ENCODE measurements at regions not wholly inside any gene's neighbourhood (a gene's known extent, or its start where the extent isn't known, plus 50 kb on each side); places are given as distances from the start of the nearest gene placed in this dataset.

GRCh38 chr22:22391543-22391942, 117.0 kb downstream of the ZNF280B start:
- no peak overlapping the region for H3K27ac ChIP-seq
- no peak overlapping the region for H3K4me3 ChIP-seq
- H3K36me3 ChIP-seq, result no peaks in the 10 kb centered on the region
- H3K4me1 ChIP-seq, result no peaks in the 10 kb centered on the region
- no peaks in the 10 kb centered on the region for H3K27me3 ChIP-seq
- no peaks in the 10 kb centered on the region for H3K9me3 ChIP-seq
- TF ChIP-seq POLR2A (IDR thresholded peaks at IDR 0.05) (no peak), CTCF (IDR thresholded peaks at IDR 0.05) (no peak)
- no peak for DNase-seq

GRCh38 chr22:22392131-22392530, 116.4 kb downstream of the ZNF280B start:
- Histone ChIP-seq H3K36me3 (no peaks in the 10 kb centered on the region), H3K27ac (no peak overlapping the region), H3K27me3 (no peaks in the 10 kb centered on the region), H3K4me3 (no peak overlapping the region), H3K4me1 (no peaks in the 10 kb centered on the region), H3K9me3 (no peaks in the 10 kb centered on the region)
- TF ChIP-seq CTCF (IDR thresholded peaks at IDR 0.05) (no peak), POLR2A (IDR thresholded peaks at IDR 0.05) (no peak)
- DNase-seq, result no peak

- no peak overlapping the region for H3K4me3 ChIP-seq
- no peaks in the 10 kb centered on the region for H3K27me3 ChIP-seq
- no peaks in the 10 kb centered on the region for H3K4me1 ChIP-seq
- peak in 2 of 3 donors; percentile 82 to 83 for DNase-seq
- peak overlapping the region in 2 of 4 donors; percentile 71 to 78 for H3K27ac ChIP-seq
- no peaks in the 10 kb centered on the region for H3K36me3 ChIP-seq
- TF ChIP-seq CTCF (IDR thresholded peaks at IDR 0.05) (no peak), POLR2A (IDR thresholded peaks at IDR 0.05) (no peak)
- no peaks in the 10 kb centered on the region for H3K9me3 ChIP-seq
Measured at GRCh38 chr22:22394591-22394990, 114.0 kb downstream of the ZNF280B start.

- no peak overlapping the region for H3K4me3 ChIP-seq
- H3K9me3 ChIP-seq, result no peaks in the 10 kb centered on the region
- H3K4me1 ChIP-seq, result no peaks in the 10 kb centered on the region
- no peaks in the 10 kb centered on the region for H3K27me3 ChIP-seq
- H3K36me3 ChIP-seq, result no peaks in the 10 kb centered on the region
- TF ChIP-seq POLR2A (IDR thresholded peaks at IDR 0.05) (no peak), CTCF (IDR thresholded peaks at IDR 0.05) (no peak)
- peak in 2 of 3 donors; percentile 69 to 70 for DNase-seq
- H3K27ac ChIP-seq, result peak overlapping the region in 2 of 4 donors; percentile 71 to 78
Measured at GRCh38 chr22:22395245-22395644, 113.3 kb downstream of the ZNF280B start.

DNA sequence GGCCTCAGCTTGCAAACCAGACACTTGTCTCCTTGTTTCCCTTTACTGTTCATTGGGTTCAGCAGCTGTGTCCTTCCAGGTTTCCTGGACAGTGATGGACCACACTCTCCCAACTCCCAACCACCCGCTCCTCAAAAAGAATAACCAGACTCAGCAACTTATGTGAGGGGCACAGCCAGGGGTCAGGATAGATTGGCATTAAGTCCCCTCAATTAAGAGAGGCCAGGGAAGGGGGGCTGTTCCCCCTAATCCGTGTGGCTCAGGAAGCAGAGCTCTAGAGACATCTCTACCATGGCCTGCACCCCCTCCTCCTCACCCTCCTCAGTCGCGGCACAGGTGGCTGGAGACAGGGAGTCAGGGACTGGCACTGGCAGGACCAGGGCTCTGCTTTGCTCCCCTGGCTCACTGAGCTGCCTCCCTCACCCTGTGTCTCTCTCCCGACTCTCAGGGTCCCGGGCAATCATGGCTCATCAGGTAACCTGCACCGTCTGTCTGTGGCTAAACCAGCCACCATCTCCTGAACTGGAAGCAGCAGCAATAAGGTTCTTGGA, 111.7 kb downstream of the ZNF280B start:
- H3K4me1 ChIP-seq, result no peaks in the 10 kb centered on the region
- TF ChIP-seq CTCF (IDR thresholded peaks at IDR 0.05) (no peak), POLR2A (IDR thresholded peaks at IDR 0.05) (no peak)
- no peak for DNase-seq
- H3K27me3 ChIP-seq, result no peaks in the 10 kb centered on the region
- no peaks in the 10 kb centered on the region for H3K9me3 ChIP-seq
- no peaks in the 10 kb centered on the region for H3K36me3 ChIP-seq
- peak overlapping the region in 1 of 4 donors; percentile 31 for H3K27ac ChIP-seq
- H3K4me3 ChIP-seq, result no peak overlapping the region
